ENCODE measurements at regions not wholly inside any gene's neighbourhood (a gene's known extent, or its start where the extent isn't known, plus 50 kb on each side); places are given as distances from the start of the nearest gene placed in this dataset.

DNA sequence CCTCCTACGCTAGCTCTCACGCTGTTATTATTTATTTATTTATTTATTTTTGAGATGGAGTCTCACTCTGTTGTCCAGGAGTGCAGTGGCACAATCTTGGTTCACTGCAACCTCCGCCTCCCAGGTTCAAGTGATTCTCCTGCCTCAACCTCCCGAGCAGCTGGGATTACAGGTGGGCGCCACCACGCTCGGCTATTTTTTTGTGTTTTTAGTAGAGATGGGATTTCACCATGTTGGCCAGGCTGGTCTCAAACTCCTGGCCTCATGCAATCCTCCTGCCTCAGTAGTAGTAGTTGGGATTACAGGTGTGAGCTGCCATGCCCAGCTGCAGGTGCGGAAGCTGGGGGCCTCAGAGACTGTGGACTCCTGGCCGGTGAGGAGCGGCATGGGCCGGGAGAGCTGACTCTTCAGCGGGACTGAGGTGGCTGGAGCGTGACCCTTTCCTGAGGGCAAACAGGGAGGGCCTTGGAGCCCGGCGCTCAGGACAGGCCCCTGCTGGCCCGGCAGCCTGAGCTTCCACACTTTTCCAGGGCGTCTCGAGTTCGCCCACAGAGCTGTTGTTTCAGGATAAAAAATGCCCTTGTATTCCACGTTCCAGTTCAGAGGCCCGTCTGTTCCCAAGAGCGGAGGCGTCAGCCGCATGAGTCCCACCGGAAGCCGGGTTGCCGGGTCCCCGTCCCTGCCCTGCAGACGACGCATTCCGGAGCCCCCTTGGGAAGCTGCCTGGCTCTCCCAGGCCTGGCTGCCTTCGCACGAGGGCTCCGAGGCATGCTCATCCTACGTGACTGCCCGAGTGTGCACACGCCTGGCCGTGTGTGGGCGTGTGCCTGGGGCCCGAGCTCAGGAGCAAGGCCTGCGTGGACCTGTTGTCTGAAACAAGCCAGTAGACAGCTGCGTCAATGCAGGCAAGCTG, 126.2 kb downstream of the SIK1 start:
- TF ChIP-seq POLR2A (IDR thresholded peaks at IDR 0.05; ENCODE audit: low read depth, low read length) (no peak), GATA2 (IDR thresholded peaks at IDR 0.05; ENCODE audit: insufficient read depth, insufficient read length, low read depth, low read length) (no peak), EZH2 (IDR thresholded peaks at IDR 0.05; ENCODE audit: borderline replicate concordance, low read depth, low read length, severe bottlenecking) (no peak), POLR2AphosphoS5 (IDR thresholded peaks at IDR 0.05; ENCODE audit: insufficient read depth, low read depth, low read length) (no peak), JUN (IDR thresholded peaks at IDR 0.05; ENCODE audit: borderline replicate concordance, insufficient read depth, insufficient read length, low read depth) (no peak), FOS (IDR thresholded peaks at IDR 0.05; ENCODE audit: borderline replicate concordance, insufficient read depth, low read length) (no peak), MYC (IDR thresholded peaks at IDR 0.05; ENCODE audit: low read depth, low read length) (no peak)
- TF ChIP-seq, protein P1, sequence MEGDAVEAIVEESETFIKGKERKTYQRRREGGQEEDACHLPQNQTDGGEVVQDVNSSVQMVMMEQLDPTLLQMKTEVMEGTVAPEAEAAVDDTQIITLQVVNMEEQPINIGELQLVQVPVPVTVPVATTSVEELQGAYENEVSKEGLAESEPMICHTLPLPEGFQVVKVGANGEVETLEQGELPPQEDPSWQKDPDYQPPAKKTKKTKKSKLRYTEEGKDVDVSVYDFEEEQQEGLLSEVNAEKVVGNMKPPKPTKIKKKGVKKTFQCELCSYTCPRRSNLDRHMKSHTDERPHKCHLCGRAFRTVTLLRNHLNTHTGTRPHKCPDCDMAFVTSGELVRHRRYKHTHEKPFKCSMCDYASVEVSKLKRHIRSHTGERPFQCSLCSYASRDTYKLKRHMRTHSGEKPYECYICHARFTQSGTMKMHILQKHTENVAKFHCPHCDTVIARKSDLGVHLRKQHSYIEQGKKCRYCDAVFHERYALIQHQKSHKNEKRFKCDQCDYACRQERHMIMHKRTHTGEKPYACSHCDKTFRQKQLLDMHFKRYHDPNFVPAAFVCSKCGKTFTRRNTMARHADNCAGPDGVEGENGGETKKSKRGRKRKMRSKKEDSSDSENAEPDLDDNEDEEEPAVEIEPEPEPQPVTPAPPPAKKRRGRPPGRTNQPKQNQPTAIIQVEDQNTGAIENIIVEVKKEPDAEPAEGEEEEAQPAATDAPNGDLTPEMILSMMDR (IDR thresholded peaks at IDR 0.05; ENCODE audit: extremely low read depth in 1 of 2, insufficient read depth in 1 of 2, low read depth in 1 of 2, low read length in 2 of 2): no peak
- TF ChIP-seq, protein P2, sequence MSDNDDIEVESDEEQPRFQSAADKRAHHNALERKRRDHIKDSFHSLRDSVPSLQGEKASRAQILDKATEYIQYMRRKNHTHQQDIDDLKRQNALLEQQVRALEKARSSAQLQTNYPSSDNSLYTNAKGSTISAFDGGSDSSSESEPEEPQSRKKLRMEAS (IDR thresholded peaks at IDR 0.05; ENCODE audit: insufficient read depth, insufficient read length): no peak
